SK-N-SH (cell line): ENCODE measurements at regions not wholly inside any gene's neighbourhood (a gene's known extent, or its start where the extent isn't known, plus 50 kb on each side); places are given as distances from the start of the nearest gene placed in this dataset.

Experiments
- CTCF ChIA-PET: fragments of 300-600, 350-600 bp; formaldehyde crosslinking; extraction: SDS; loops from one replicate; lab custom pipeline; 2021; lab: Yijun Ruan, JAX
- POLR2A ChIA-PET: fragments of 350-600 bp; sonication (Branson Sonifier 250); formaldehyde crosslinking; extraction: SDS; loops from one replicate; lab custom pipeline; 2020; ENCODE audit warnings: antibody characterized with exemption, inconsistent platforms; lab: Yijun Ruan, JAX
- DNase-seq: peaks from one replicate; pipeline ENCODE4 v3.0.0; 2012
- H2AFZ ChIP-seq: fragments of 200-600 bp; sonication (generic); 2 replicates; pipeline ENCODE4 v1.8.1; 2016; ENCODE audit warnings: antibody characterized with exemption, mild to moderate bottlenecking, low read depth
- H3F3A ChIP-seq: fragments of 200-600 bp; sonication (generic); replicated peaks from 2 replicates; pipeline ENCODE3; 2016; ENCODE audit warnings: antibody characterized with exemption, mild to moderate bottlenecking; ENCODE audit not compliant: insufficient read depth
- H3K27ac ChIP-seq, 2 experiments: fragments of 200-500 bp in 1 of 2; fragments of 200-600 bp in 1 of 2; sonication (Bioruptor generic) in 1 of 2; sonication (generic), shearing (Covaris generic) in 1 of 2; 2 replicates each; pipeline versions ENCODE4 v1.5.1 to v1.6.1; 2014 to 2016; ENCODE audit warnings: low read depth in 2 of 2, inconsistent platforms in 1 of 2, low read length in 1 of 2, mild to moderate bottlenecking in 1 of 2, mixed read lengths in 1 of 2
- H3K27me3 ChIP-seq: fragments of 200-600 bp; sonication (generic), shearing (Covaris generic); 2 replicates; pipeline ENCODE4 v1.6.1; 2016; ENCODE audit warnings: mixed run types; ENCODE audit not compliant: insufficient read depth
- H3K36me3 ChIP-seq, 2 experiments: fragments of 200-500 bp in 1 of 2; fragments of 200-600 bp in 1 of 2; sonication (Bioruptor generic) in 1 of 2; sonication (generic) in 1 of 2; replicated peaks in 1 of 2; 2 replicates each; pipeline versions ENCODE3 to v1.5.1; 2014 to 2016; ENCODE audit warnings: low read length in 1 of 2, mild to moderate bottlenecking in 1 of 2; ENCODE audit not compliant: insufficient read depth in 2 of 2, control insufficient read depth in 1 of 2
- H3K4me1 ChIP-seq, 2 experiments: fragments of 200-500 bp in 1 of 2; fragments of 200-600 bp in 1 of 2; sonication (Bioruptor generic) in 1 of 2; sonication (generic), shearing (Covaris generic) in 1 of 2; 2 replicates each; pipeline versions ENCODE4 v1.5.1 to v1.6.1; 2014 to 2016; ENCODE audit warnings: low read depth in 1 of 2, low read length in 1 of 2, mixed run types in 1 of 2; ENCODE audit not compliant: insufficient read depth in 2 of 2, control insufficient read depth in 1 of 2
- H3K4me2 ChIP-seq: fragments of 200-600 bp; sonication (generic), shearing (Covaris generic); 2 replicates; pipeline ENCODE4 v1.6.1; 2017; ENCODE audit warnings: mixed run types
- H3K4me3 ChIP-seq, 2 experiments: fragments of 200-500 bp in 1 of 2; fragments of 200-600 bp in 1 of 2; sonication (Bioruptor generic) in 1 of 2; sonication (generic), shearing (Covaris generic) in 1 of 2; 2 replicates each; pipeline versions ENCODE4 v1.5.1 to v1.8.1; 2014 to 2016; ENCODE audit warnings: low read depth in 2 of 2, inconsistent platforms in 1 of 2, low read length in 1 of 2, mild to moderate bottlenecking in 1 of 2, mixed read lengths in 1 of 2, moderate library complexity in 1 of 2
- H3K79me2 ChIP-seq: fragments of 200-600 bp; sonication (generic); 2 replicates; pipeline ENCODE4 v1.8.1; 2017; ENCODE audit warnings: mild to moderate bottlenecking; ENCODE audit not compliant: insufficient read depth
- H3K9ac ChIP-seq: fragments of 200-600 bp; sonication (generic); 2 replicates; pipeline ENCODE4 v1.6.1; 2017; ENCODE audit warnings: mixed run types
- H3K9me2 ChIP-seq: fragments of 200-600 bp; sonication (generic); 2 replicates; pipeline ENCODE4 v1.6.1; 2017; ENCODE audit warnings: mixed run types
- H3K9me3 ChIP-seq: fragments of 200-600 bp; sonication (generic); 2 replicates; pipeline ENCODE4 v1.6.1; 2017; ENCODE audit warnings: mixed run types, mild to moderate bottlenecking, moderate library complexity
- H4K20me1 ChIP-seq: fragments of 200-600 bp; sonication (generic); 2 replicates; pipeline ENCODE4 v1.6.1; 2017; ENCODE audit warnings: mild to moderate bottlenecking, mixed run types; ENCODE audit not compliant: insufficient read depth
- EP300 ChIP-seq, 2 experiments: IDR thresholded peaks; 2 replicates each; pipeline versions ENCODE4 v1.4.0 to v1.6.1; 2012; ENCODE audit warnings: borderline replicate concordance in 1 of 2, low read depth in 1 of 2, low read length in 1 of 2
- FOSL2 ChIP-seq: IDR thresholded peaks from 2 replicates; pipeline ENCODE4 v1.4.0; 2012; ENCODE audit warnings: low read depth, mild to moderate bottlenecking, moderate library complexity, borderline replicate concordance
- FOXM1 ChIP-seq: IDR thresholded peaks from 2 replicates; pipeline ENCODE4 v1.4.0; 2012; ENCODE audit warnings: low read depth, mild to moderate bottlenecking
- GATA2 ChIP-seq: sonication (generic); formaldehyde crosslinking; IDR thresholded peaks from 2 replicates; pipeline ENCODE4 v1.5.0; 2020; ENCODE audit warnings: mild to moderate bottlenecking, missing genetic modification reagents
- IRF3 ChIP-seq: fragments of 150-350 bp; IDR thresholded peaks from 2 replicates; pipeline ENCODE4 v1.6.1; 2016; ENCODE audit warnings: mild to moderate bottlenecking, low read depth, low read length
- MAX ChIP-seq: IDR thresholded peaks from 2 replicates; pipeline ENCODE4 v1.4.0; 2012; ENCODE audit warnings: low read depth
- MEF2A ChIP-seq: IDR thresholded peaks from 2 replicates; pipeline ENCODE4 v1.4.0; 2012; ENCODE audit warnings: low read depth, borderline replicate concordance
- MXI1 ChIP-seq: IDR thresholded peaks from 2 replicates; pipeline ENCODE4 v1.6.1; 2012; ENCODE audit warnings: mild to moderate bottlenecking, low read depth, low read length, improper control_type of control experiment
- NFIC ChIP-seq: IDR thresholded peaks from 2 replicates; pipeline ENCODE4 v1.4.0; 2012; ENCODE audit warnings: borderline replicate concordance
- PBX3 ChIP-seq: IDR thresholded peaks from 2 replicates; pipeline ENCODE4; 2012
- RAD21 ChIP-seq: IDR thresholded peaks from 2 replicates; pipeline ENCODE4 v1.6.1; 2012; ENCODE audit warnings: mild to moderate bottlenecking, low read length
- RFX5 ChIP-seq: IDR thresholded peaks from 2 replicates; pipeline ENCODE4 v1.6.1; 2012; ENCODE audit warnings: mild to moderate bottlenecking, improper control_type of control experiment, low read length
- RXRA ChIP-seq: IDR thresholded peaks from 2 replicates; pipeline ENCODE4 v1.4.0; 2012; ENCODE audit warnings: low read depth, mild to moderate bottlenecking, borderline replicate concordance
- SIN3A ChIP-seq: IDR thresholded peaks from 2 replicates; pipeline ENCODE4 v1.6.1; 2012; ENCODE audit warnings: low read depth, mild to moderate bottlenecking, low read length, moderate library complexity, borderline replicate concordance
- SMC3 ChIP-seq: IDR thresholded peaks from 2 replicates; pipeline ENCODE4 v1.6.1; 2012; ENCODE audit warnings: low read depth, low read length, improper control_type of control experiment
- TAF1 ChIP-seq: IDR thresholded peaks from 2 replicates; pipeline ENCODE4 v1.6.1; 2012; ENCODE audit warnings: low read depth, mild to moderate bottlenecking, low read length, moderate library complexity, borderline replicate concordance
- TCF12 ChIP-seq: IDR thresholded peaks from 2 replicates; pipeline ENCODE4 v1.4.0; 2012
- TEAD4 ChIP-seq: IDR thresholded peaks from 2 replicates; pipeline ENCODE4 v1.4.0; 2012; ENCODE audit warnings: mild to moderate bottlenecking, borderline replicate concordance; ENCODE audit not compliant: insufficient read depth
- USF2 ChIP-seq: fragments of 150-350 bp; IDR thresholded peaks from 2 replicates; pipeline ENCODE4 v1.6.1; 2017; ENCODE audit warnings: antibody characterized with exemption, low read length, low read depth, borderline replicate concordance
- YY1 ChIP-seq: IDR thresholded peaks from 2 replicates; pipeline ENCODE4 v1.4.0; 2012; ENCODE audit warnings: low read depth, mild to moderate bottlenecking
- ZBTB33 ChIP-seq: IDR thresholded peaks from 2 replicates; pipeline ENCODE4 v1.4.0; 2012; ENCODE audit warnings: low read depth, borderline replicate concordance
- WGBS: methylation state at CpG from one replicate; pipeline ENCODE4 v1.1.6; 2017; ENCODE audit warnings: low lambda C conversion rate; 5-methylcytosine and 5-hydroxymethylcytosine counted together

- TF ChIP-seq USF2 (no peak), PBX3 (no peak), SIN3A (no peak), MEF2A (no peak), TCF12 (no peak)
These were observed 371.9 kb downstream of the CETN3 start (continued) for GRCh38 chr5:90037646-90038045.

GRCh38 chr5:90022711-90023053, 386.9 kb downstream of the CETN3 start:
- H3K27me3 ChIP-seq = no peaks in the 10 kb centered on the region
- H4K20me1 ChIP-seq = no peaks in the 10 kb centered on the region
- H3K79me2 ChIP-seq = no peaks in the 10 kb centered on the region
- H3K27ac ChIP-seq = peak overlapping the region; percentile 28 to 90; a peak in 2 of 4 replicates
- H3K9me3 ChIP-seq = no peaks in the 10 kb centered on the region
- no peak overlapping the region for H3K4me2 ChIP-seq
- H3K9ac ChIP-seq = no peak overlapping the region
- H3K4me1 ChIP-seq = peaks cover 0 to 3% of the 10 kb centered on the region in 2 experiments; a peak in 1 of 4 replicates
- no peak overlapping the region for H2AFZ ChIP-seq
- ChIA-PET CTCF (interaction anchor here (1.3 kb wide), 1 partner anchor 242 kb away, joined by 4 read pairs; no protein-coding TSS in a partner anchor), POLR2A (no interaction called here)
- no peak overlapping the region for H3K4me3 ChIP-seq
- no peak for DNase-seq
- H3K36me3 ChIP-seq = no peaks in the 10 kb centered on the region
- H3F3A ChIP-seq = peaks cover 3% of the 10 kb centered on the region
- no peaks in the 10 kb centered on the region for H3K9me2 ChIP-seq
- peak; percentile 96 for TF ChIP-seq RFX5
- no peak for TF ChIP-seq MXI1
- TF ChIP-seq, all 33 proteins: peak for 1

GRCh38 chr5:90022002-90022710, 387.4 kb downstream of the CETN3 start:
- Histone ChIP-seq H3K27ac (peak overlapping the region; percentile 28 to 90), H3F3A (peaks cover 3% of the 10 kb centered on the region), H3K9me2 (no peaks in the 10 kb centered on the region), H3K79me2 (no peaks in the 10 kb centered on the region), H3K4me1 (peaks cover 0 to 3% of the 10 kb centered on the region in 2 experiments; a peak in 1 of 4 replicates), H3K4me2 (no peak overlapping the region), H3K4me3 (no peak overlapping the region), H3K9me3 (no peaks in the 10 kb centered on the region), H3K9ac (no peak overlapping the region), H2AFZ (peak overlapping the region; percentile 70), H3K27me3 (no peaks in the 10 kb centered on the region), H4K20me1 (no peaks in the 10 kb centered on the region), H3K36me3 (no peaks in the 10 kb centered on the region)
- POLR2A ChIA-PET = no interaction called here
- WGBS = 76% methylated on average over 1 of the region's 1 CpG
- CTCF ChIA-PET = no interaction called here
- no peak for DNase-seq
- no peak for TF ChIP-seq MXI1
- no peak for TF ChIP-seq MAX
- TF ChIP-seq TCF12 = no peak
- no peak for TF ChIP-seq IRF3
- no peak for TF ChIP-seq FOSL2
- TF ChIP-seq RXRA = no peak
- no peak for TF ChIP-seq EP300 (IDR thresholded peaks at IDR 0.05; ENCODE audit: borderline replicate concordance in 1 of 2, low read depth in 1 of 2, low read length in 1 of 2)
- TF ChIP-seq NFIC = no peak
- TF ChIP-seq TEAD4 = no peak
- TF ChIP-seq TAF1 = no peak
- TF ChIP-seq ZBTB33 = no peak
- TF ChIP-seq SMC3 = no peak
- TF ChIP-seq GATA2 = no peak
- TF ChIP-seq FOXM1 = no peak
- TF ChIP-seq YY1 = no peak
- TF ChIP-seq RAD21 = no peak
